ENCODE measurements at regions not wholly inside any gene's neighbourhood (a gene's known extent, or its start where the extent isn't known, plus 50 kb on each side); places are given as distances from the start of the nearest gene placed in this dataset.

DNA sequence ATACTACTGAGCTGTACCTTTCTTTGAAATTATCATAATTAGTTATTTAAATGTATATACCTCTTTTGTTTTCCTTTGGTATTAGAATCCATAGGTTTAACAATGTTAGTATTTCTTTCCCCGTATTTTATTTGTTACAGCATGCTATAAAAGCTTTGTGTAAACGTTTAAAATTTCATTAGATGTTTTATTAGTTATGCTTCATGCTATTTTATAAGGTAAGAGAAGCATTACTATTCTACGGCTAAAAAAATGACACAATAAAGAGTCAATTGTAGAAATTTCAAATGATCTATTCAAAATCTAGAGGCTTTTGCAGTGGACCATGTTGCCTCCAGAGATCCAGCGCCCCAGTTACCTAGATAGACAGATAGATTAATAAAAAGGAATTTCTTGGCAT, 1203.3 kb upstream of the IGFBP7 start:
- intact Hi-C loops (cut with micrococcal nuclease) = no loop called here
- ChIA-PET CTCF (no interaction called here), POLR2A (no interaction called here)
- Histone ChIP-seq H3K9me1 (replicated peaks; ENCODE audit: control insufficient read depth, extremely low read depth, insufficient read depth, low read length) (no peaks in the 10 kb centered on the region), H3K4me3 (replicated peaks in 1 of 3; ENCODE audit: insufficient read depth in 1 of 3, low read depth in 1 of 3, low read length in 3 of 3) (no peak overlapping the region), H3K4me1 (ENCODE audit: control insufficient read depth, extremely low read depth, insufficient read depth, low read length) (no peaks in the 10 kb centered on the region), H3K36me3 (ENCODE audit: control insufficient read depth in 2 of 2, extremely low read depth in 1 of 2, insufficient read depth in 2 of 2, low read length in 2 of 2) (no peaks in the 10 kb centered on the region), H3K27me3 (ENCODE audit: control insufficient read depth in 2 of 2, insufficient read depth in 2 of 2, low read length in 2 of 2) (no peaks in the 10 kb centered on the region), H2AFZ (ENCODE audit: low read depth, low read length) (no peak overlapping the region), H3K27ac (ENCODE audit: insufficient read depth, low read depth, low read length) (no peak overlapping the region), H3K9me3 (replicated peaks; ENCODE audit: control insufficient read depth, insufficient read depth, low read length) (peaks cover 2% of the 10 kb centered on the region), H3K9ac (replicated peaks; ENCODE audit: extremely low read depth, insufficient read depth, low read length) (no peak overlapping the region), H4K20me1 (replicated peaks; ENCODE audit: control insufficient read depth, extremely low read depth, insufficient read depth, low read length) (no peaks in the 10 kb centered on the region), H3K4me2 (ENCODE audit: insufficient read depth, low read length) (no peak overlapping the region), H3K79me2 (ENCODE audit: control insufficient read depth, insufficient read depth, low read length) (no peaks in the 10 kb centered on the region)
- DNase-seq (ENCODE audit: low read depth, low spot score) = no peak
- no peak for FAIRE-seq
- TF ChIP-seq POLR2A (IDR thresholded peaks at IDR 0.05; ENCODE audit: low read depth, low read length) (no peak), POLR2AphosphoS5 (IDR thresholded peaks at IDR 0.05; ENCODE audit: insufficient read depth, low read depth, low read length) (no peak), FOS (IDR thresholded peaks at IDR 0.05; ENCODE audit: borderline replicate concordance, insufficient read depth, low read length) (no peak), GATA2 (IDR thresholded peaks at IDR 0.05; ENCODE audit: insufficient read depth, insufficient read length, low read depth, low read length) (no peak), JUN (IDR thresholded peaks at IDR 0.05; ENCODE audit: borderline replicate concordance, insufficient read depth, insufficient read length, low read depth) (no peak), CTCF (IDR thresholded peaks at IDR 0.05; ENCODE audit: extremely low read depth in 1 of 2, insufficient read depth in 1 of 2, low read depth in 1 of 2, low read length in 2 of 2) (no peak)
- no TSS peak for BruUV-seq (replicated peaks)
- dilution Hi-C loops (cut with MboI; ENCODE audit: extremely low pct_ligation_motif_present, low sequenced_read_pairs) = no loop called here

DNA sequence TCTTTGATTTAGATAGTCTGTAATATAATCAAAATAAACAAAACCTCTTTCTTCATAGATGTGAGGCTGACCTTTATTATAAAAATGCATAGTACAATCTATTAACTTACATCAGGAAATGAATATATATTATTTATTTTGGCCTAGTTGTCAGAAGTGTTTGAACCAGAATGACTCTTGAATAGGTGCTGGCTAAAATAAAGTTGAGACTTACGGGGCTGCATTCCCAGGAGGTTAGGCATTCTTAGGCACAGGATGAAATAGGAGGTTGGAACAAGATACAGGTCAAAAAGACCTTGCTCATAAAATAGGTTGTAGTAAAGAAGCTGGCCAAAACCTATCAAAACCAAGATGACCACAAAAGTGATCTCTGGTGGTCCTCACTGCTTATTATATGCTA, 1193.3 kb upstream of the IGFBP7 start:
- Histone ChIP-seq H3K36me3 (ENCODE audit: control insufficient read depth in 2 of 2, extremely low read depth in 1 of 2, insufficient read depth in 2 of 2, low read length in 2 of 2) (no peaks in the 10 kb centered on the region), H4K20me1 (replicated peaks; ENCODE audit: control insufficient read depth, extremely low read depth, insufficient read depth, low read length) (no peaks in the 10 kb centered on the region), H3K79me2 (ENCODE audit: control insufficient read depth, insufficient read depth, low read length) (no peaks in the 10 kb centered on the region), H3K4me1 (ENCODE audit: control insufficient read depth, extremely low read depth, insufficient read depth, low read length) (no peaks in the 10 kb centered on the region), H2AFZ (ENCODE audit: low read depth, low read length) (no peak overlapping the region), H3K27ac (ENCODE audit: insufficient read depth, low read depth, low read length) (no peak overlapping the region), H3K4me2 (ENCODE audit: insufficient read depth, low read length) (no peak overlapping the region), H3K9me1 (replicated peaks; ENCODE audit: control insufficient read depth, extremely low read depth, insufficient read depth, low read length) (no peaks in the 10 kb centered on the region), H3K9me3 (replicated peaks; ENCODE audit: control insufficient read depth, insufficient read depth, low read length) (peaks cover 2% of the 10 kb centered on the region), H3K9ac (replicated peaks; ENCODE audit: extremely low read depth, insufficient read depth, low read length) (no peak overlapping the region), H3K4me3 (replicated peaks in 1 of 3; ENCODE audit: insufficient read depth in 1 of 3, low read depth in 1 of 3, low read length in 3 of 3) (no peak overlapping the region), H3K27me3 (ENCODE audit: control insufficient read depth in 2 of 2, insufficient read depth in 2 of 2, low read length in 2 of 2) (no peaks in the 10 kb centered on the region)
- dilution Hi-C loops (cut with MboI; ENCODE audit: extremely low pct_ligation_motif_present, low sequenced_read_pairs) (no loop called here), intact Hi-C loops (cut with micrococcal nuclease) (no loop called here)
- DNase-seq (ENCODE audit: low read depth, low spot score) (no peak), FAIRE-seq (no peak)
- BruUV-seq (replicated peaks) = no TSS peak
- CTCF ChIA-PET = no interaction called here
- POLR2A ChIA-PET = no interaction called here
- TF ChIP-seq EZH2 (IDR thresholded peaks at IDR 0.05; ENCODE audit: borderline replicate concordance, low read depth, low read length, severe bottlenecking) (no peak), CTCF (IDR thresholded peaks at IDR 0.05; ENCODE audit: extremely low read depth in 1 of 2, insufficient read depth in 1 of 2, low read depth in 1 of 2, low read length in 2 of 2) (no peak), MYC (IDR thresholded peaks at IDR 0.05; ENCODE audit: low read depth, low read length) (no peak), JUN (IDR thresholded peaks at IDR 0.05; ENCODE audit: borderline replicate concordance, insufficient read depth, insufficient read length, low read depth) (no peak), POLR2A (IDR thresholded peaks at IDR 0.05; ENCODE audit: low read depth, low read length) (no peak), MAX (IDR thresholded peaks at IDR 0.05; ENCODE audit: insufficient read depth, insufficient read length) (no peak), POLR2AphosphoS5 (IDR thresholded peaks at IDR 0.05; ENCODE audit: insufficient read depth, low read depth, low read length) (no peak), FOS (IDR thresholded peaks at IDR 0.05; ENCODE audit: borderline replicate concordance, insufficient read depth, low read length) (no peak), GATA2 (IDR thresholded peaks at IDR 0.05; ENCODE audit: insufficient read depth, insufficient read length, low read depth, low read length) (no peak)

Data from endothelial cell of umbilical vein (primary cell).